ENCODE measurements at regions not wholly inside any gene's neighbourhood (a gene's known extent, or its start where the extent isn't known, plus 50 kb on each side); places are given as distances from the start of the nearest gene placed in this dataset.

- DNase-seq (ENCODE audit: low spot score): no peak
Observed at GRCh38 chr19:30117636-30118145, 175.7 kb downstream of the URI1 start.

GRCh38 chr19:30118221-30118620 lies 176.2 kb downstream of the URI1 start:
- in situ Hi-C loops (cut with HindIII; ENCODE audit: low sequenced_read_pairs): no loop called here
- no peak for DNase-seq (ENCODE audit: low spot score)

More at GRCh38 chr19:30117636-30118145, 175.7 kb downstream of the URI1 start:
- in situ Hi-C loops (cut with HindIII; ENCODE audit: low sequenced_read_pairs): no loop called here

- no peak for DNase-seq (ENCODE audit: low spot score)
- in situ Hi-C loops (cut with HindIII; ENCODE audit: low sequenced_read_pairs): no loop called here
Observed at GRCh38 chr19:30118760-30119159, 176.7 kb downstream of the URI1 start.

GRCh38 chr19:30119180-30119908 lies 177.3 kb downstream of the URI1 start:
- in situ Hi-C loops (cut with HindIII; ENCODE audit: low sequenced_read_pairs): no loop called here

GRCh38 chr19:30120860-30121484 lies 178.9 kb downstream of the URI1 start:
- in situ Hi-C loops (cut with HindIII; ENCODE audit: low sequenced_read_pairs): no loop called here

More at GRCh38 chr19:30119180-30119908, 177.3 kb downstream of the URI1 start:
- no peak for DNase-seq (ENCODE audit: low spot score)

GRCh38 chr19:30122431-30122830 lies 180.4 kb downstream of the URI1 start:
- DNase-seq (ENCODE audit: low spot score): no peak
- in situ Hi-C loops (cut with HindIII; ENCODE audit: low sequenced_read_pairs): no loop called here

More at GRCh38 chr19:30120860-30121484, 178.9 kb downstream of the URI1 start:
- no peak for DNase-seq (ENCODE audit: low spot score)

GRCh38 chr19:30123119-30123518 lies 181.1 kb downstream of the URI1 start:
- in situ Hi-C loops (cut with HindIII; ENCODE audit: low sequenced_read_pairs): no loop called here

GRCh38 chr19:30123611-30124010 lies 181.6 kb downstream of the URI1 start:
- no peak for DNase-seq (ENCODE audit: low spot score)
- in situ Hi-C loops (cut with HindIII; ENCODE audit: low sequenced_read_pairs): no loop called here

More at GRCh38 chr19:30123119-30123518, 181.1 kb downstream of the URI1 start:
- DNase-seq (ENCODE audit: low spot score): no peak

- no peak for DNase-seq (ENCODE audit: low spot score)
Observed at GRCh38 chr19:30128211-30128610, 186.2 kb downstream of the URI1 start.

GRCh38 chr19:30130356-30131122 lies 188.5 kb downstream of the URI1 start:
- in situ Hi-C loops (cut with HindIII; ENCODE audit: low sequenced_read_pairs): no loop called here
- no peak for DNase-seq (ENCODE audit: low spot score)

More at GRCh38 chr19:30128211-30128610, 186.2 kb downstream of the URI1 start:
- in situ Hi-C loops (cut with HindIII; ENCODE audit: low sequenced_read_pairs): no loop called here

- in situ Hi-C loops (cut with HindIII; ENCODE audit: low sequenced_read_pairs): no loop called here
- DNase-seq (ENCODE audit: low spot score): no peak
Observed at GRCh38 chr19:30131246-30131645, 189.2 kb downstream of the URI1 start.

- in situ Hi-C loops (cut with HindIII; ENCODE audit: low sequenced_read_pairs): no loop called here
- no peak for DNase-seq (ENCODE audit: low spot score)
Observed at GRCh38 chr19:30131722-30132291, 189.8 kb downstream of the URI1 start.

- DNase-seq (ENCODE audit: low spot score): no peak
- in situ Hi-C loops (cut with HindIII; ENCODE audit: low sequenced_read_pairs): no loop called here
Observed at GRCh38 chr19:30132343-30133075, 190.5 kb downstream of the URI1 start.

- in situ Hi-C loops (cut with HindIII; ENCODE audit: low sequenced_read_pairs): no loop called here
Observed at GRCh38 chr19:30133803-30134202, 191.8 kb downstream of the URI1 start.

GRCh38 chr19:30135093-30135757 lies 193.2 kb downstream of the URI1 start:
- in situ Hi-C loops (cut with HindIII; ENCODE audit: low sequenced_read_pairs): no loop called here
- DNase-seq (ENCODE audit: low spot score): no peak

More at GRCh38 chr19:30133803-30134202, 191.8 kb downstream of the URI1 start:
- DNase-seq (ENCODE audit: low spot score): no peak

GRCh38 chr19:30135797-30136196 lies 193.8 kb downstream of the URI1 start:
- DNase-seq (ENCODE audit: low spot score): no peak
- in situ Hi-C loops (cut with HindIII; ENCODE audit: low sequenced_read_pairs): no loop called here

- DNase-seq (ENCODE audit: low spot score): no peak
- in situ Hi-C loops (cut with HindIII; ENCODE audit: low sequenced_read_pairs): no loop called here
Observed at GRCh38 chr19:30136611-30137195, 194.7 kb downstream of the URI1 start.

- in situ Hi-C loops (cut with HindIII; ENCODE audit: low sequenced_read_pairs): no loop called here
- no peak for DNase-seq (ENCODE audit: low spot score)
Observed at GRCh38 chr19:30137747-30138146, 195.7 kb downstream of the URI1 start.

Data from G401 (cell line).